GM23248 (cell line): ENCODE measurements at regions not wholly inside any gene's neighbourhood (a gene's known extent, or its start where the extent isn't known, plus 50 kb on each side); places are given as distances from the start of the nearest gene placed in this dataset.
A peak's percentile ranks its signal among the peaks of the same experiment; 100 is the strongest.

Source experiments
- DNase-seq: peaks from one replicate; pipeline ENCODE4 v3.0.0-alpha.2; 2015
- H2AFZ ChIP-seq: fragments of 200-600 bp; sonication (generic); 2 replicates; pipeline ENCODE4 v1.6.1; 2016; ENCODE audit warnings: antibody characterized with exemption
- H3F3A ChIP-seq: fragments of 200-600 bp; sonication (generic); 2 replicates; pipeline ENCODE4 v1.6.1; 2016; ENCODE audit warnings: mild to moderate bottlenecking, antibody characterized with exemption, mixed run types; ENCODE audit not compliant: insufficient read depth
- H3K27ac ChIP-seq: fragments of 200-600 bp; sonication (generic); 2 replicates; pipeline ENCODE4 v1.5.1; 2016; ENCODE audit warnings: mild to moderate bottlenecking
- H3K27me3 ChIP-seq: fragments of 200-600 bp; sonication (generic); replicated peaks from 2 replicates; pipeline ENCODE4 v1.6.1; 2016; ENCODE audit warnings: mild to moderate bottlenecking; ENCODE audit not compliant: insufficient read depth
- H3K36me3 ChIP-seq: fragments of 200-600 bp; sonication (generic); 2 replicates; pipeline ENCODE4 v1.6.1; 2016; ENCODE audit warnings: low read depth, mild to moderate bottlenecking
- H3K4me1 ChIP-seq: fragments of 200-600 bp; sonication (generic); 2 replicates; pipeline ENCODE4 v1.6.1; 2016; ENCODE audit warnings: mild to moderate bottlenecking; ENCODE audit not compliant: insufficient read depth
- H3K4me2 ChIP-seq: fragments of 200-600 bp; sonication (generic); one replicate; pipeline ENCODE4 v1.6.1; 2016; ENCODE audit warnings: mild to moderate bottlenecking; ENCODE audit not compliant: unreplicated experiment
- H3K4me3 ChIP-seq: fragments of 200-600 bp; sonication (generic); 2 replicates; pipeline ENCODE4 v1.5.1; 2016; ENCODE audit warnings: mild to moderate bottlenecking
- H3K79me2 ChIP-seq: fragments of 200-600 bp; sonication (generic); 2 replicates; pipeline ENCODE4 v1.6.1; 2016; ENCODE audit warnings: mild to moderate bottlenecking; ENCODE audit not compliant: insufficient read depth
- H3K9ac ChIP-seq: fragments of 200-600 bp; sonication (generic); 2 replicates; pipeline ENCODE4 v1.6.1; 2016; ENCODE audit warnings: mild to moderate bottlenecking
- H3K9me2 ChIP-seq: fragments of 200-600 bp; sonication (generic); 2 replicates; pipeline ENCODE4 v1.6.1; 2016; ENCODE audit warnings: mixed run types, mild to moderate bottlenecking, moderate library complexity; ENCODE audit not compliant: insufficient read depth
- H3K9me3 ChIP-seq: fragments of 200-600 bp; sonication (generic); one replicate; pipeline ENCODE4 v1.6.1; 2017; ENCODE audit warnings: low read depth
- H4K20me1 ChIP-seq: fragments of 200-600 bp; sonication (generic); 2 replicates; pipeline ENCODE4 v1.6.0; 2016; ENCODE audit not compliant: insufficient read depth
- EZH2 ChIP-seq: fragments of 200-600 bp; sonication (generic); IDR thresholded peaks from 2 replicates; pipeline ENCODE4 v1.6.1; 2018; ENCODE audit warnings: antibody characterized with exemption, mild to moderate bottlenecking; ENCODE audit not compliant: insufficient read depth, poor library complexity, severe bottlenecking
- EZH2phosphoT487 ChIP-seq: fragments of 200-600 bp; sonication (generic); IDR thresholded peaks from 2 replicates; pipeline ENCODE4 v1.6.1; 2018; ENCODE audit warnings: antibody characterized with exemption, moderate library complexity, mild to moderate bottlenecking, low read depth; ENCODE audit not compliant: insufficient read depth
- WGBS, 2 experiments: methylation state at CpG; one replicate each; pipeline ENCODE4 v1.1.6; 2015 to 2017; ENCODE audit warnings: low lambda C conversion rate in 2 of 2, low coverage in 1 of 2; ENCODE audit errors: missing lambda C conversion rate in 2 of 2; 5-methylcytosine and 5-hydroxymethylcytosine counted together
- in situ Hi-C: fragments of 300-500 bp; cut with MboI; formaldehyde crosslinking; loops from 2 replicates; pipeline ENCODE4 v1.15.0; 2020

DNA sequence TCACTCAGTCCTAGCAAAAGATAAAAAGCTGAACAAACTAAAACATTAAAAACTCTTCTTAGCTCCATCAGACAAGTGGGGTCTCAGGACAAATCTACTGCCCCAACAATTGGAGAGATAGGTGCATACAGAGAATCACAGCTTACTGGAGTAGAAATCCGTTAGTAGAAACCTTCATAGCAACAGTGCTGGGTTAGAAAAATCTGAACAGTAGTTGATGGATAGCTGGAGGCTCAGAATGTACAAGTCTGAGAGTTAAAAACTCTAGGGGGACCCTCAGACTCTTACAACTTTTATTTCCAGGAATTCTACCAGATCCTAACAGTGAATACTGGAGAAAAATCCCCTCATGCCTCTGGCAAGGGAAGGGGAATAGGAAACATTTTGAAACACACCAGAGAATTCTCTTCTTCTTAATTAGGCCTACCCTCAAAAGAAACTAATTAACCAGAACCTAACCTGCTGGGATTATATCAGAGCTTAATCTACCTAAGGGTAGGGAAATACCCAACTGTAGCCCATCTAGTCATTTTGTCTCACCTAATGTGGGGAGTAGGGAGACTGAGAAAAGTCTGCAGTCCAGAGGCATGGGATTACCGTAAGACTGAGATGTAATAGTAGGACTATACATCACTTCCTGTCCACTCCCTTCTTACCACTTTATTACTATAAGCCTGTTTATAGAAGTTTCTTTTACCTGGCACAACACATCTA lies 165.0 kb upstream of the CTSO start:
- H3K79me2 ChIP-seq = no peaks in the 10 kb centered on the region
- no peak overlapping the region for H3K27ac ChIP-seq
- H3K9me3 ChIP-seq = no peaks in the 10 kb centered on the region
- H4K20me1 ChIP-seq = no peaks in the 10 kb centered on the region
- H3F3A ChIP-seq = peaks cover 6% of the 10 kb centered on the region; the same call in 1 of the 2 replicates
- H3K4me3 ChIP-seq = no peak overlapping the region
- H3K9ac ChIP-seq = no peak overlapping the region
- peaks cover 26% of the 10 kb centered on the region for H3K4me1 ChIP-seq
- TF ChIP-seq EZH2 (no peak), EZH2phosphoT487 (no peak)
- 89 to 96% methylated on average over 2 of the region's 2 CpGs for WGBS, 2 experiments
- H3K4me2 ChIP-seq = no peak overlapping the region
- DNase-seq = no peak
- H3K27me3 ChIP-seq = no peaks in the 10 kb centered on the region
- H3K36me3 ChIP-seq = no peaks in the 10 kb centered on the region
- H3K9me2 ChIP-seq = no peaks in the 10 kb centered on the region
- H2AFZ ChIP-seq = no peak overlapping the region
- in situ Hi-C loops = no loop called here

DNA sequence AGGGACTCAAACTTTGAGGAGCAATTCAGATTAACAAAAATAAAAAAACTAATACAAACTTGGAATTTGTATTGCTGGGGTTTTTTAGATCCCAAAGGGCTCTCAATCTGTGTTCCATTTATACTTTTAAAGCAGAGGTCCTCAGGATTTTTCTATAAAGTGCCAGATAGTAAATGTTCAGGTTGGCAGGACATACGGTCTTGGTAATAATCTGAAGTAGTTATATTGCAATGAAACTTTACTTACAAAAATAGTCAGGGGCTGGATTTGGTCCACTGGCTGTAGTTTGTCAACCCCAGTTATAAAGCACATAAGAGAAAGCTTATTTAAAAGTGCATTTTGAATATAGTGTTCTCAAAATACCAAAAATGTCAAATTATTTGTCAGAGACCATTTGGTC lies 164.1 kb upstream of the CTSO start:
- H3K27me3 ChIP-seq = no peaks in the 10 kb centered on the region
- no peak for TF ChIP-seq EZH2phosphoT487
- TF ChIP-seq EZH2 = no peak
- no peaks in the 10 kb centered on the region for H4K20me1 ChIP-seq
- H3K79me2 ChIP-seq = no peaks in the 10 kb centered on the region
- WGBS, 2 experiments = 34 to 38% methylated on average over 1 of the region's 1 CpG
- peaks cover 6% of the 10 kb centered on the region; the same call in 1 of the 2 replicates for H3F3A ChIP-seq
- DNase-seq = no peak
- no peaks in the 10 kb centered on the region for H3K36me3 ChIP-seq
- no peak overlapping the region for H3K4me3 ChIP-seq
- in situ Hi-C loops = no loop called here
- no peaks in the 10 kb centered on the region for H3K9me2 ChIP-seq
- H3K4me1 ChIP-seq = peaks cover 26% of the 10 kb centered on the region
- no peak overlapping the region for H3K27ac ChIP-seq
- no peak overlapping the region for H3K4me2 ChIP-seq
- no peak overlapping the region for H2AFZ ChIP-seq
- H3K9me3 ChIP-seq = no peaks in the 10 kb centered on the region
- no peak overlapping the region for H3K9ac ChIP-seq

DNA sequence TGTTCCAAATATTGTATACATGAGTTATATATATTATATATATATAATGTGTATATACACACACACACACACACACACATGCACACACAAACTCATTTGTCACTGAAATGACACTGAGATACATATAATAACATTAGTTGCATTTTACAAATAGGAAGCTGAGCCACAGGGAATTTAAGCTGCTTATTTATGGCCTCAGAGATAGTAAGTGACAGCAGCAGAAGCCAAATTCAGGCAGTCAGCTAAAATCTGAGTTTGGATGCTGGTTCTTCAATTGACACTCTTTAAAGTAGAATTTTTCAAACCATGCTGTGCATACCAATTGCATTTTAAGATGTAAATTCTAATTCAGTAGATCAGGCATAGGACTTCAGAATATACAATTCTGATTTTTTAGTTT lies 163.3 kb upstream of the CTSO start:
- Histone ChIP-seq H3K9ac (no peak overlapping the region), H3K27me3 (no peaks in the 10 kb centered on the region), H3K27ac (no peak overlapping the region), H3K9me3 (no peaks in the 10 kb centered on the region), H3K36me3 (no peaks in the 10 kb centered on the region), H3K9me2 (no peaks in the 10 kb centered on the region), H3K4me3 (no peak overlapping the region), H3K79me2 (no peaks in the 10 kb centered on the region), H4K20me1 (no peaks in the 10 kb centered on the region), H3K4me1 (peaks cover 26% of the 10 kb centered on the region), H3F3A (peaks cover 6% of the 10 kb centered on the region; the same call in 1 of the 2 replicates), H3K4me2 (no peak overlapping the region), H2AFZ (no peak overlapping the region)
- no peak for DNase-seq
- in situ Hi-C loops = no loop called here
- no peak for TF ChIP-seq EZH2
- no peak for TF ChIP-seq EZH2phosphoT487

DNA sequence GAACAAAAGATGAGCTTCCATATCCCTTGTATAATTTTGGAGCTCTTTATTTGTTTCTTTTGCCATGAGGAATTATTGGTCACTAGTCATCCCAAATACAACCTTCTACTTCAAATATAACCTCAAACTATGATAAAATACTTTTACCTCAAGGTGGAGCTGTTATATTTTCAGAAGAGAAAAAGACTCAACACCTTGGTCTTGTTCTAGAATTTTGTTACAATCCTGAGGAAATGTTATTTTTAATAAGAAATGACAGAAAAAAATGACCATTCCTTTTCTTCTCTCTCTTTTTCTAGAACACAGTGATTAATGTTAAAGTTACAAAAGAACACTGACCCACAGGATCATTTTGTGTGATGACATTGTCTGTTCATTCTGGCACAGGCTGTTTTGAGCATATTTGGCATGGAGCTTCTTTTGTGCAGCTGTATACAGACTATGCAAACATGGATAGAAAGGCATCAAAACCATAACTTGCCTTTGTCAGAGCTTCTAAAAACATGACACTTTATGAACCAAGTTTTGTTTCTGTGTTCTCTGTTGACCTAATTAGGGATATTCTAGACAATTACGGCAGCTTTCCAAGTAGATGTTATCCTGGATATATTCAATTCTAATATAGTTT lies 159.6 kb upstream of the CTSO start:
- Histone ChIP-seq H3K9me2 (no peaks in the 10 kb centered on the region), H4K20me1 (no peaks in the 10 kb centered on the region), H3K9ac (no peak overlapping the region), H3K79me2 (no peaks in the 10 kb centered on the region), H3K27ac (no peak overlapping the region), H3K4me3 (no peak overlapping the region), H3K9me3 (no peaks in the 10 kb centered on the region), H3K4me1 (peaks cover 32% of the 10 kb centered on the region), H2AFZ (peak overlapping the region; percentile 2; the same call in 1 of the 2 replicates), H3K4me2 (no peak overlapping the region), H3K27me3 (no peaks in the 10 kb centered on the region), H3F3A (peaks cover 6% of the 10 kb centered on the region; the same call in 1 of the 2 replicates), H3K36me3 (no peaks in the 10 kb centered on the region)
- 48 to 51% methylated on average over 1 of the region's 1 CpG for WGBS, 2 experiments
- TF ChIP-seq EZH2 (no peak), EZH2phosphoT487 (no peak)
- no peak for DNase-seq
- in situ Hi-C loops = no loop called here
